ENCODE measurements at regions not wholly inside any gene's neighbourhood (a gene's known extent, or its start where the extent isn't known, plus 50 kb on each side); places are given as distances from the start of the nearest gene placed in this dataset.

GRCh38 chr12:77575376-77575919 lies 255.2 kb upstream of the NAV3 start:
- Mint-ChIP-seq H3K4me1 (ENCODE audit: low read depth, unreplicated experiment) (no peaks in the 10 kb centered on the region), H3K27ac (ENCODE audit: unreplicated experiment) (no peak overlapping the region), H3K4me3 (ENCODE audit: low read depth, unreplicated experiment) (no peak overlapping the region), H3K27me3 (ENCODE audit: unreplicated experiment) (no peaks in the 10 kb centered on the region), H3K9me3 (ENCODE audit: low read depth, unreplicated experiment) (no peaks in the 10 kb centered on the region), H3K36me3 (ENCODE audit: insufficient read depth, unreplicated experiment) (no peaks in the 10 kb centered on the region)
- intact Hi-C loops (cut with micrococcal nuclease; ENCODE audit: unreplicated experiment) = no loop called here
- CTCF ChIA-PET = no interaction called here
- BruUV-seq (replicated peaks) = no TSS peak
- no peak for DNase-seq
- TF ChIP-seq CTCF (IDR thresholded peaks at IDR 0.05; ENCODE audit: unreplicated experiment) = no peak

- Mint-ChIP-seq H3K27me3 (ENCODE audit: unreplicated experiment) (no peaks in the 10 kb centered on the region), H3K27ac (ENCODE audit: unreplicated experiment) (no peak overlapping the region), H3K9me3 (ENCODE audit: low read depth, unreplicated experiment) (no peaks in the 10 kb centered on the region), H3K36me3 (ENCODE audit: insufficient read depth, unreplicated experiment) (no peaks in the 10 kb centered on the region), H3K4me3 (ENCODE audit: low read depth, unreplicated experiment) (no peak overlapping the region), H3K4me1 (ENCODE audit: low read depth, unreplicated experiment) (no peaks in the 10 kb centered on the region)
- CTCF ChIA-PET = interaction anchor here (0.9 kb wide), 1 partner anchor 44 kb away, joined by 3 read pairs; no protein-coding TSS in a partner anchor
- TF ChIP-seq CTCF (IDR thresholded peaks at IDR 0.05; ENCODE audit: unreplicated experiment) = no peak
- intact Hi-C loops (cut with micrococcal nuclease; ENCODE audit: unreplicated experiment) = no loop called here
- no TSS peak for BruUV-seq (replicated peaks)
- DNase-seq = no peak
These were observed 258.3 kb upstream of the NAV3 start for GRCh38 chr12:77572371-77572770.

- DNase-seq = no peak
- no TSS peak for BruUV-seq (replicated peaks)
- no peak for TF ChIP-seq CTCF (IDR thresholded peaks at IDR 0.05; ENCODE audit: unreplicated experiment)
- H3K4me3 Mint-ChIP-seq (ENCODE audit: low read depth, unreplicated experiment) = no peak overlapping the region
- CTCF ChIA-PET = no interaction called here
- H3K4me1 Mint-ChIP-seq (ENCODE audit: low read depth, unreplicated experiment) = no peaks in the 10 kb centered on the region
- H3K36me3 Mint-ChIP-seq (ENCODE audit: insufficient read depth, unreplicated experiment) = no peaks in the 10 kb centered on the region
- no peaks in the 10 kb centered on the region for H3K9me3 Mint-ChIP-seq (ENCODE audit: low read depth, unreplicated experiment)
- H3K27me3 Mint-ChIP-seq (ENCODE audit: unreplicated experiment) = no peaks in the 10 kb centered on the region
- H3K27ac Mint-ChIP-seq (ENCODE audit: unreplicated experiment) = no peak overlapping the region
- intact Hi-C loops (cut with micrococcal nuclease; ENCODE audit: unreplicated experiment) = no loop called here
These were observed 258.9 kb upstream of the NAV3 start for GRCh38 chr12:77571768-77572167.

- Mint-ChIP-seq H3K27ac (ENCODE audit: unreplicated experiment) (no peak overlapping the region), H3K4me1 (ENCODE audit: low read depth, unreplicated experiment) (no peaks in the 10 kb centered on the region), H3K9me3 (ENCODE audit: low read depth, unreplicated experiment) (no peaks in the 10 kb centered on the region), H3K36me3 (ENCODE audit: insufficient read depth, unreplicated experiment) (no peaks in the 10 kb centered on the region), H3K4me3 (ENCODE audit: low read depth, unreplicated experiment) (no peak overlapping the region), H3K27me3 (ENCODE audit: unreplicated experiment) (no peaks in the 10 kb centered on the region)
- no peak for TF ChIP-seq CTCF (IDR thresholded peaks at IDR 0.05; ENCODE audit: unreplicated experiment)
- no TSS peak for BruUV-seq (replicated peaks)
- CTCF ChIA-PET = no interaction called here
- intact Hi-C loops (cut with micrococcal nuclease; ENCODE audit: unreplicated experiment) = no loop called here
- DNase-seq = no peak
These were observed 259.6 kb upstream of the NAV3 start for GRCh38 chr12:77571127-77571526.
